H9 (cell line): ENCODE measurements at regions not wholly inside any gene's neighbourhood (a gene's known extent, or its start where the extent isn't known, plus 50 kb on each side); places are given as distances from the start of the nearest gene placed in this dataset.

Experiments used
- DNase-seq: peaks from one replicate; pipeline ENCODE4 v3.0.0-alpha.2; 2017
- H2AFZ ChIP-seq: one replicate; pipeline ENCODE4 v1.6.1; 2013; ENCODE audit warnings: mild to moderate bottlenecking, low read length, control low read depth, moderate library complexity
- H2AK5ac ChIP-seq: 2 replicates; pipeline ENCODE4 v1.6.1; 2013; ENCODE audit warnings: low read length, control low read depth, mixed read lengths; ENCODE audit not compliant: insufficient read length
- H2BK120ac ChIP-seq: one replicate; pipeline ENCODE4 v1.6.1; 2013; ENCODE audit warnings: low read depth, mild to moderate bottlenecking, low read length, control low read depth, inconsistent platforms; ENCODE audit not compliant: poor library complexity, severe bottlenecking
- H2BK12ac ChIP-seq: 2 replicates; pipeline ENCODE4 v1.6.1; 2013; ENCODE audit warnings: low read length, control low read depth, mixed read lengths, low read depth; ENCODE audit not compliant: insufficient read length
- H2BK15ac ChIP-seq: 2 replicates; pipeline ENCODE4 v1.6.1; 2013; ENCODE audit warnings: low read depth, low read length, control low read depth
- H2BK20ac ChIP-seq: one replicate; pipeline ENCODE4 v1.6.1; 2013; ENCODE audit warnings: low read depth, mild to moderate bottlenecking, low read length, control low read depth, inconsistent platforms; ENCODE audit not compliant: poor library complexity, severe bottlenecking
- H2BK5ac ChIP-seq: 2 replicates; pipeline ENCODE4 v1.6.1; 2013; ENCODE audit warnings: low read length, control low read depth, mixed read lengths; ENCODE audit not compliant: insufficient read length
- H3K14ac ChIP-seq: 2 replicates; pipeline ENCODE4 v1.6.1; 2013; ENCODE audit warnings: low read length, control low read depth; ENCODE audit not compliant: insufficient read depth
- H3K18ac ChIP-seq: 2 replicates; pipeline ENCODE4 v1.6.1; 2013; ENCODE audit warnings: low read depth, mild to moderate bottlenecking, mixed read lengths, low read length, control low read depth; ENCODE audit not compliant: insufficient read length
- H3K23ac ChIP-seq: 2 replicates; pipeline ENCODE4 v1.6.1; 2013; ENCODE audit warnings: low read length, control low read depth, mixed read lengths, low read depth; ENCODE audit not compliant: insufficient read length
- H3K23me2 ChIP-seq: 2 replicates; pipeline ENCODE4 v1.6.1; 2013; ENCODE audit warnings: low read depth, mild to moderate bottlenecking, mixed read lengths, low read length, control low read depth; ENCODE audit not compliant: insufficient read length, poor library complexity, severe bottlenecking
- H3K27ac ChIP-seq: 2 replicates; pipeline ENCODE4 v1.5.1; 2013; ENCODE audit warnings: low read length, control low read depth, mixed read lengths, low read depth; ENCODE audit not compliant: insufficient read length
- H3K27me3 ChIP-seq: 2 replicates; pipeline ENCODE4 v1.6.1; 2013; ENCODE audit warnings: low read length, control low read depth, inconsistent platforms; ENCODE audit not compliant: insufficient read depth
- H3K4ac ChIP-seq: 2 replicates; pipeline ENCODE4 v1.6.1; 2013; ENCODE audit warnings: low read depth, mild to moderate bottlenecking, control low read depth, inconsistent platforms, low read length, moderate library complexity
- H3K4me1 ChIP-seq: 2 replicates; pipeline ENCODE4 v1.6.1; 2013; ENCODE audit warnings: low read length, control low read depth, inconsistent platforms; ENCODE audit not compliant: insufficient read depth
- H3K4me2 ChIP-seq: 2 replicates; pipeline ENCODE4 v1.6.1; 2013; ENCODE audit warnings: low read length, control low read depth, mixed read lengths; ENCODE audit not compliant: insufficient read length, insufficient read depth
- H3K56ac ChIP-seq: 2 replicates; pipeline ENCODE4 v1.6.1; 2013; ENCODE audit warnings: low read depth, mild to moderate bottlenecking, mixed read lengths, low read length, control low read depth; ENCODE audit not compliant: insufficient read length
- H3K79me1 ChIP-seq: 2 replicates; pipeline ENCODE4 v1.6.1; 2013; ENCODE audit warnings: low read depth, mild to moderate bottlenecking, moderate library complexity, low read length, control low read depth, inconsistent platforms; ENCODE audit not compliant: insufficient read depth, poor library complexity, severe bottlenecking
- H3K79me2 ChIP-seq: 2 replicates; pipeline ENCODE4 v1.6.1; 2013; ENCODE audit warnings: low read length, control low read depth, inconsistent platforms; ENCODE audit not compliant: insufficient read depth
- H3K9ac ChIP-seq: 2 replicates; pipeline ENCODE4 v1.6.1; 2013; ENCODE audit warnings: low read length, control low read depth, mixed read lengths; ENCODE audit not compliant: insufficient read length; ENCODE audit errors: extremely low read depth
- H3K9me3 ChIP-seq: one replicate; pipeline ENCODE4 v1.6.1; 2013; ENCODE audit warnings: low read depth, low read length, inconsistent platforms; ENCODE audit not compliant: control insufficient read depth
- H3T11ph ChIP-seq: one replicate; pipeline ENCODE4 v1.6.1; 2013; ENCODE audit warnings: mild to moderate bottlenecking, low read length, control low read depth, inconsistent platforms
- H4K20me1 ChIP-seq: one replicate; pipeline ENCODE4 v1.6.1; 2013; ENCODE audit not compliant: control insufficient read depth, insufficient read length, insufficient read depth
- H4K5ac ChIP-seq: 2 replicates; pipeline ENCODE4 v1.6.1; 2013; ENCODE audit warnings: low read depth, mild to moderate bottlenecking, mixed read lengths, low read length, control low read depth; ENCODE audit not compliant: insufficient read length
- H4K8ac ChIP-seq: replicated peaks from 2 replicates; pipeline ENCODE4 v1.6.1; 2013; ENCODE audit warnings: low read length, control low read depth, mixed read lengths, low read depth; ENCODE audit not compliant: insufficient read length
- H4K91ac ChIP-seq: 2 replicates; pipeline ENCODE4 v1.6.1; 2013; ENCODE audit warnings: low read depth, mild to moderate bottlenecking, moderate library complexity, mixed read lengths, low read length, control low read depth; ENCODE audit not compliant: insufficient read length
- H3K27ac Mint-ChIP-seq, 3 experiments: 2 replicates in 2 of 3; 3 replicates in 1 of 3; pipeline ENCODE4 v1.8.0; 2020 to 2021; ENCODE audit warnings: mixed read lengths in 3 of 3, mild to moderate bottlenecking in 1 of 3, moderate library complexity in 1 of 3
- H3K27me3 Mint-ChIP-seq: 2 replicates; pipeline ENCODE4 v1.8.0; 2021; ENCODE audit warnings: low read depth, mild to moderate bottlenecking, moderate library complexity, mixed read lengths
- H3K36me3 Mint-ChIP-seq, 3 experiments: 2 replicates in 2 of 3; 3 replicates in 1 of 3; pipeline ENCODE4 v1.8.0; 2020 to 2021; ENCODE audit warnings: low read depth in 3 of 3, mixed read lengths in 3 of 3; ENCODE audit not compliant: insufficient read depth in 1 of 3
- H3K4me1 Mint-ChIP-seq, 2 experiments: 2 replicates each; pipeline ENCODE4 v1.8.0; 2020; ENCODE audit warnings: mixed read lengths in 2 of 2
- H3K4me3 Mint-ChIP-seq, 2 experiments: 2 replicates in 1 of 2; 3 replicates in 1 of 2; pipeline ENCODE4 v1.8.0; 2020 to 2021; ENCODE audit warnings: mild to moderate bottlenecking in 2 of 2, mixed read lengths in 2 of 2, moderate library complexity in 1 of 2
- H3K9me3 Mint-ChIP-seq, 2 experiments: 2 replicates in 1 of 2; 3 replicates in 1 of 2; pipeline ENCODE4 v1.8.0; 2020; ENCODE audit warnings: mild to moderate bottlenecking in 2 of 2, mixed read lengths in 2 of 2, moderate library complexity in 1 of 2
- CTCF ChIP-seq: fragments of 200-600 bp; sonication (generic); conservative IDR thresholded peaks from 3 replicates; pipeline ENCODE4 v1.8.0; 2021; ENCODE audit warnings: antibody characterized with exemption, mild to moderate bottlenecking
- WGBS: extraction: QIAGEN DNeasy Blood & Tissue Kit; methylation state at CpG from one replicate; pipeline ENCODE4 v1.1.7; 2013; ENCODE audit warnings: missing lambda C conversion rate, low lambda C conversion rate, mixed read lengths; ENCODE audit not compliant: insufficient read length; ENCODE audit errors: extremely low coverage; 5-methylcytosine and 5-hydroxymethylcytosine counted together

- H3K18ac ChIP-seq, result no peak overlapping the region
- no peak overlapping the region for H4K91ac ChIP-seq
- no peak overlapping the region for H2BK12ac ChIP-seq
- Mint-ChIP-seq H3K4me3 (no peak overlapping the region), H3K27me3 (no peaks in the 10 kb centered on the region; the same call in 1 of the 2 replicates), H3K36me3 (no peaks in the 10 kb centered on the region), H3K4me1 (peaks cover 0 to under 1% of the 10 kb centered on the region in 2 experiments; a peak in 1 of 4 replicates), H3K9me3 (no peaks in the 10 kb centered on the region), H3K27ac (no peak overlapping the region)
- H3K14ac ChIP-seq, result no peak overlapping the region
- TF ChIP-seq CTCF, result no peak
- no peak overlapping the region for H4K5ac ChIP-seq
- H3K23me2 ChIP-seq, result no peaks in the 10 kb centered on the region
- H3K9me3 ChIP-seq, result no peaks in the 10 kb centered on the region
- no CpG with 5 or more reads among the region's 5 CpGs for WGBS
- no peaks in the 10 kb centered on the region for H4K20me1 ChIP-seq
- no peak overlapping the region for H2BK15ac ChIP-seq
- H3K79me2 ChIP-seq, result no peaks in the 10 kb centered on the region
- no peak overlapping the region for H3K4ac ChIP-seq
- H3T11ph ChIP-seq, result no peak overlapping the region
- no peak overlapping the region for H4K8ac ChIP-seq
- H2BK20ac ChIP-seq, result no peak overlapping the region
- H2BK5ac ChIP-seq, result no peak overlapping the region
- no peak overlapping the region for H3K27ac ChIP-seq
- H3K27me3 ChIP-seq, result no peaks in the 10 kb centered on the region
- H2AK5ac ChIP-seq, result no peak overlapping the region
- DNase-seq, result no peak
- no peak overlapping the region for H3K4me2 ChIP-seq
- no peak overlapping the region for H2BK120ac ChIP-seq
- H3K23ac ChIP-seq, result no peak overlapping the region
- no peak overlapping the region for H3K56ac ChIP-seq
- no peak overlapping the region for H2AFZ ChIP-seq
- H3K4me1 ChIP-seq, result no peaks in the 10 kb centered on the region
- no peak overlapping the region for H3K9ac ChIP-seq
- H3K79me1 ChIP-seq, result no peaks in the 10 kb centered on the region
Measured at GRCh38 chr16:9279291-9280068, 188.0 kb downstream of the HAPSTR1 start.
